Sigmoid colon (tissue), 6 donors: ENCODE measurements at regions not wholly inside any gene's neighbourhood (a gene's known extent, or its start where the extent isn't known, plus 50 kb on each side); places are given as distances from the start of the nearest gene placed in this dataset.

Experiments
- DNase-seq: peaks from one replicate; pipeline ENCODE4 v3.0.0-alpha.2; 2019
- H3K27ac ChIP-seq, 4 donors: fragments of 200-600 bp; sonication (generic); one replicate each; pipeline ENCODE4 v1.5.1; 2016 to 2019; ENCODE audit warnings: mild to moderate bottlenecking in 1 of 4
- H3K27me3 ChIP-seq, 3 donors: fragments of 200-600 bp; sonication (generic); one replicate each; pipeline ENCODE4 v1.5.1; 2019; ENCODE audit warnings: mild to moderate bottlenecking in 1 of 3
- H3K36me3 ChIP-seq, 4 donors: fragments of 200-600 bp; sonication (generic); one replicate each; pipeline ENCODE4 v1.5.1; 2016 to 2019
- H3K4me1 ChIP-seq, 4 donors: fragments of 200-600 bp; sonication (generic); one replicate each; pipeline ENCODE4 v1.5.1; 2017 to 2019
- H3K4me3 ChIP-seq, 4 donors: fragments of 200-600 bp; sonication (generic); one replicate each; pipeline ENCODE4 v1.5.1; 2017 to 2019; ENCODE audit warnings: mild to moderate bottlenecking in 2 of 4, moderate library complexity in 1 of 4
- H3K9me3 ChIP-seq, 4 donors: fragments of 200-600 bp in 3 of 4; sonication (generic) in 3 of 4; one replicate each; pipeline versions ENCODE4 v1.5.1 to v1.6.1; 2013 to 2019
- EP300 ChIP-seq, 4 donors: sonication (generic); formaldehyde crosslinking; IDR thresholded peaks; one replicate each; pipeline ENCODE4 v1.6.1; 2017; ENCODE audit warnings: antibody characterized with exemption in 4 of 4
- POLR2A ChIP-seq, 2 donors: fragments of 450-650 bp; IDR thresholded peaks; one replicate each; pipeline ENCODE4 v1.6.1; 2016; ENCODE audit warnings: antibody characterized with exemption in 2 of 2, mild to moderate bottlenecking in 2 of 2, moderate library complexity in 2 of 2
- POLR2AphosphoS5 ChIP-seq, 4 donors: sonication (generic); formaldehyde crosslinking; IDR thresholded peaks; one replicate each; pipeline ENCODE4 v1.6.1; 2017; ENCODE audit warnings: antibody characterized with exemption in 4 of 4
- WGBS, 2 donors: extraction: QIAGEN DNeasy Blood & Tissue Kit; methylation state at CpG; one replicate each; pipeline ENCODE4 v1.1.7; 2013; 5-methylcytosine and 5-hydroxymethylcytosine counted together
- intact Hi-C: fragments of 100-400 bp; cut with DNase I; formaldehyde crosslinking; loops from one replicate; pipeline ENCODE4 v1.15.1; 2023
- TF ChIP-seq, protein P1 (sequence below), 4 experiments: fragments of 450-650 bp in 3 of 4; fragments of 200-600 bp in 1 of 4; IDR thresholded peaks; one replicate each; pipeline ENCODE4 v1.5.1; 2016 to 2019; ENCODE audit warnings: antibody characterized with exemption in 4 of 4, mild to moderate bottlenecking in 3 of 4, moderate library complexity in 2 of 4
- donor health status: healthy with polysubstance abuse.
- donor health status: healthy.

DNA sequence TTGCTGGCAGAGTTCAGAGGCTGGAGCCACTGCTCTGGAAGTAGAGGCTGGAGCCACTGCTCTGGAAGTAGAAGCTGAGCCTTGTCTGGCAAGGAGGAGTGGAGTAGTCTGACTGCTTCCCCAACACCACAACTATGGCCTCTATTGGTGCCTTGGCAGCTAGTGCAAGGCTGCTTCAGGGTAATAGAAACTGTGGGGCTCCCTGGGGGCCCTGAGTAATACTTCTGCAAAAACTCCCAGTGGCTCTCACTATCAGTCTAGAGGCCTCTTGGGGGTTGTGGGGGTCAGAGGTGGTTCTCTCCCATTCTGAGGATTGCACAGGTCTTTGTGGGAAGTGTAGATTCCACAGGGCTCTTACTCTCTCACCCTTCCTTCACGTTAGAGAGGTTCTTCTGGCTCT is 629.0 kb upstream of the PTPRD start:
- Histone ChIP-seq H3K27ac (no peak overlapping the region), H3K4me3 (no peak overlapping the region), H3K9me3 (peaks cover 0 to 6% (median 0%) of the 10 kb centered on the region in 4 donors), H3K27me3 (no peaks in the 10 kb centered on the region), H3K4me1 (no peaks in the 10 kb centered on the region), H3K36me3 (no peaks in the 10 kb centered on the region)
- 7 to 75% methylated on average over 1 of the region's 1 CpG for WGBS, 2 donors
- intact Hi-C loops = no loop called here
- TF ChIP-seq, protein P1, sequence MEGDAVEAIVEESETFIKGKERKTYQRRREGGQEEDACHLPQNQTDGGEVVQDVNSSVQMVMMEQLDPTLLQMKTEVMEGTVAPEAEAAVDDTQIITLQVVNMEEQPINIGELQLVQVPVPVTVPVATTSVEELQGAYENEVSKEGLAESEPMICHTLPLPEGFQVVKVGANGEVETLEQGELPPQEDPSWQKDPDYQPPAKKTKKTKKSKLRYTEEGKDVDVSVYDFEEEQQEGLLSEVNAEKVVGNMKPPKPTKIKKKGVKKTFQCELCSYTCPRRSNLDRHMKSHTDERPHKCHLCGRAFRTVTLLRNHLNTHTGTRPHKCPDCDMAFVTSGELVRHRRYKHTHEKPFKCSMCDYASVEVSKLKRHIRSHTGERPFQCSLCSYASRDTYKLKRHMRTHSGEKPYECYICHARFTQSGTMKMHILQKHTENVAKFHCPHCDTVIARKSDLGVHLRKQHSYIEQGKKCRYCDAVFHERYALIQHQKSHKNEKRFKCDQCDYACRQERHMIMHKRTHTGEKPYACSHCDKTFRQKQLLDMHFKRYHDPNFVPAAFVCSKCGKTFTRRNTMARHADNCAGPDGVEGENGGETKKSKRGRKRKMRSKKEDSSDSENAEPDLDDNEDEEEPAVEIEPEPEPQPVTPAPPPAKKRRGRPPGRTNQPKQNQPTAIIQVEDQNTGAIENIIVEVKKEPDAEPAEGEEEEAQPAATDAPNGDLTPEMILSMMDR (IDR thresholded peaks at IDR 0.05) = no peak
- TF ChIP-seq EP300 (IDR thresholded peaks at IDR 0.05) (no peak), POLR2AphosphoS5 (IDR thresholded peaks at IDR 0.05) (no peak), POLR2A (IDR thresholded peaks at IDR 0.05) (no peak)
- DNase-seq = no peak

DNA sequence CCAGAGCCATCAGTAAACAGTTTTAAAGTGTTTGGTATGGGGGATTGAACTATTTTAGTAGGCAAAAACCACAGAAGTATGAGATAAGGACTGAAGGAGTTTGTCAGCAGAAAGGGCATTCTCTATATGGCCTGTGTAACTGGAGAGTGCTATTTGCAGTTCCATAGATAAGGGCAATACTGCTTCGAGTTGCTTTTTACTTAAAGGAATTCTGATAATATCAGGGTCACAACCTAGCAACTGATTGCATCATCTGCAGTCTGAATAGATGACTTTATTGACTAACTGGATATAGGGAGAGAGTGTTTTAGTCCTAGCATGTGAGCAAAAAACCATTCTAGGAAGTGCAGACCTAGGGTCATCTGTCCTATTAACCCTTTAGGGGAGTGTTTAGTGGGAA is 645.2 kb upstream of the PTPRD start:
- 5 to 7% methylated on average over 1 of the region's 1 CpG for WGBS, 2 donors
- H3K27me3 ChIP-seq = no peaks in the 10 kb centered on the region
- intact Hi-C loops = no loop called here
- DNase-seq = no peak
- H3K36me3 ChIP-seq = no peaks in the 10 kb centered on the region
- H3K4me3 ChIP-seq = no peak overlapping the region
- H3K27ac ChIP-seq = no peak overlapping the region
- peaks cover 0 to 3% (median 0%) of the 10 kb centered on the region in 4 donors for H3K9me3 ChIP-seq
- H3K4me1 ChIP-seq = no peaks in the 10 kb centered on the region
- no peak for TF ChIP-seq EP300 (IDR thresholded peaks at IDR 0.05)
- no peak for TF ChIP-seq POLR2AphosphoS5 (IDR thresholded peaks at IDR 0.05)
- TF ChIP-seq POLR2A (IDR thresholded peaks at IDR 0.05) = no peak
- TF ChIP-seq, protein P1 (IDR thresholded peaks at IDR 0.05) = no peak

DNA sequence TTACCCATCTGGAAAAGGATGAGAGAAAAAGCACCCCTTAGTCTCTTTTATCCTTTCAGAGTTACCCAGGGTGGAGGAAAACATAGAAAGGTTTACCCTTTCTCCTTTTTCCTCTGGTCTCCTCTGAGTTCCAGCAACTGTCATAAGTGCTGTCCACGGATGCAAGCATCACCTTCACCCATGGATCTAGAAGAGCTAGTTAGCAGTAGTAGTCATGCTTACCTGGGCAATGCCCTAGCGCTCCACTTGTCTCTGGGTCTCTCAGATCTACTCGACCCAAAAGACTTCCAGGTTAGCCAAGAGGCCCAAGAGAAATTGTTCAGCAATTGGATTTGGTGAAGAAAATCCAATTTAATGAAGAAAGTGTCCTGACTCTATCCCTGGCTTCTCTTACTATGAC is 656.2 kb upstream of the PTPRD start:
- H3K4me3 ChIP-seq = no peak overlapping the region
- H3K9me3 ChIP-seq = peaks cover 0 to 20% (median 8%) of the 10 kb centered on the region in 4 donors
- TF ChIP-seq EP300 (IDR thresholded peaks at IDR 0.05) = no peak
- TF ChIP-seq, protein P1 (IDR thresholded peaks at IDR 0.05) = no peak
- no peak for TF ChIP-seq POLR2A (IDR thresholded peaks at IDR 0.05)
- no peak for TF ChIP-seq POLR2AphosphoS5 (IDR thresholded peaks at IDR 0.05)
- H3K27me3 ChIP-seq = no peaks in the 10 kb centered on the region
- no peak for DNase-seq
- intact Hi-C loops = no loop called here
- H3K36me3 ChIP-seq = no peaks in the 10 kb centered on the region
- WGBS, 2 donors = 54 to 63% methylated on average over 3 of the region's 3 CpGs
- H3K27ac ChIP-seq = no peak overlapping the region
- no peaks in the 10 kb centered on the region for H3K4me1 ChIP-seq

DNA sequence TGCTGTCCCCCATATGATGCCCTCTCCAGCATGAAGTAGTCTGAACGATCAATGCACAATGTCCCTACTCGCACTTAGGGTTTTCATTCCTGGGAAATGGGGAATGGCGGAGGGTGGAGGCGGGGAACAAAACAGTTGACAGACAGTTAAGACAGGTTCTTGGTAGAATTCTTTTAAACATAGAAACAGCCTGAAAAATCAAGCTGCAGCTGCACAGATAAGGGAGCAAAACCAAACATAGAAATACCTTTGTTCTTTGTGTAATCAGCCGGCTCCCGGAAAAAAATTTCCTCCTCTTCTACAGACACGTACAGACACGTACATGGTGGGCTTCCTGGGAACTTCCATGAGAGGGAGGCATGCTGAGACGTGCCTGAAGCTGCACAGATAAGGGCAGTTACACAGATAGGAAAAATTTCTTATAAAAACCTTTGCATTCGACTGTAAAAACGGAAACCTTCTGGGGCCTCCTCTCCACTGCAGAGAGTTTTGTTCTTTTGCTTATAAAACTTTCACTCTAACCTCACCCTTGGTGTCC is 662.4 kb upstream of the PTPRD start:
- Histone ChIP-seq H3K36me3 (no peaks in the 10 kb centered on the region), H3K4me1 (no peaks in the 10 kb centered on the region), H3K4me3 (no peak overlapping the region), H3K27ac (no peak overlapping the region), H3K27me3 (no peaks in the 10 kb centered on the region), H3K9me3 (peaks cover 0 to 7% (median 0%) of the 10 kb centered on the region in 4 donors)
- no peak for DNase-seq
- TF ChIP-seq, protein P1 (IDR thresholded peaks at IDR 0.05) = no peak
- TF ChIP-seq POLR2A (IDR thresholded peaks at IDR 0.05) (no peak), EP300 (IDR thresholded peaks at IDR 0.05) (no peak), POLR2AphosphoS5 (IDR thresholded peaks at IDR 0.05) (no peak)
- 65 to 77% methylated on average over 11 of the region's 11 CpGs for WGBS, 2 donors
- intact Hi-C loops = no loop called here

DNA sequence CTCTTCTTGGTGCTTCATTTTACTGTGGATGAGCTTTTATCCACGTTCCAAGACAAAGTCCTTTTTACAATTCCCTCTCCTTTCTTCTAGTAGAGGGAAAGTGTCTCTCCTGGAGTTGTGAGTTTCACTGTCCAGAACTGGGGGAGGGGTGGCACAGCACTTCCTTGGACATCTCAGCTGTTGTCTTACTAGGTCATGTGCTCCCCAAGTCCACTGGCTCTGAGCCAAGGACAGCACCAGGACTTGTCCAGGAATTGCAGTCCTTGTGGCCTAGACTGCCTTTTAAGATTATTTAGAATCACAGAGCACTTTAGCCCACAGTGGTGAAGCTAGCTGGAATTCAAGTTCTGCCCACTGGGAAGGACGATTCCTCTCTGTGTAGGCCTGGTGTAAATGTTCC is 700.2 kb upstream of the PTPRD start:
- Histone ChIP-seq H3K9me3 (no peaks in the 10 kb centered on the region), H3K27ac (no peak overlapping the region), H3K27me3 (no peaks in the 10 kb centered on the region), H3K4me1 (peaks cover 0 to 6% (median 0%) of the 10 kb centered on the region in 4 donors), H3K36me3 (no peaks in the 10 kb centered on the region), H3K4me3 (no peak overlapping the region)
- intact Hi-C loops = no loop called here
- no peak for DNase-seq
- TF ChIP-seq EP300 (IDR thresholded peaks at IDR 0.05) (no peak), POLR2AphosphoS5 (IDR thresholded peaks at IDR 0.05) (no peak), POLR2A (IDR thresholded peaks at IDR 0.05) (no peak)
- TF ChIP-seq, protein P1 (IDR thresholded peaks at IDR 0.05) = no peak
- WGBS, 2 donors = 19 to 58% methylated on average over 2 of the region's 2 CpGs
